ENCODE measurements at regions not wholly inside any gene's neighbourhood (a gene's known extent, or its start where the extent isn't known, plus 50 kb on each side); places are given as distances from the start of the nearest gene placed in this dataset.

GRCh38 chr4:38454284-38454683 is 209.7 kb upstream of the KLF3 start:
- Histone ChIP-seq H2AK5ac (ENCODE audit: low read depth, low read length) (no peak overlapping the region), H3K79me2 (ENCODE audit: control insufficient read depth in 1 of 2, insufficient read depth in 2 of 2, low read length in 2 of 2) (no peaks in the 10 kb centered on the region), H3K4me3 (ENCODE audit: extremely low read depth in 1 of 4, insufficient read depth in 2 of 4, low read depth in 3 of 4, low read length in 4 of 4) (no peak overlapping the region), H2BK15ac (ENCODE audit: low read length) (no peak overlapping the region), H3K27ac (ENCODE audit: low read depth, low read length) (no peak overlapping the region), H2BK120ac (replicated peaks; ENCODE audit: low read depth, low read length) (no peak overlapping the region), H3K56ac (replicated peaks; ENCODE audit: insufficient read length, low read depth, low read length) (no peak overlapping the region), H3K27me3 (replicated peaks in 1 of 4; ENCODE audit: control insufficient read depth in 3 of 4, extremely low read depth in 1 of 4, insufficient read depth in 3 of 4, low read length in 3 of 4) (no peaks in the 10 kb centered on the region), H2BK5ac (ENCODE audit: low read depth, low read length) (no peak overlapping the region), H2BK20ac (ENCODE audit: low read length) (no peak overlapping the region), H3K4ac (replicated peaks; ENCODE audit: insufficient read length, low read depth, low read length) (no peak overlapping the region), H4K8ac (ENCODE audit: extremely low read depth, insufficient read depth, low read length) (no peak overlapping the region), H3K18ac (ENCODE audit: extremely low read depth, low read length) (no peak overlapping the region), H4K20me1 (replicated peaks in 1 of 2; ENCODE audit: control insufficient read depth in 1 of 2, insufficient read depth in 2 of 2, low read length in 2 of 2) (no peaks in the 10 kb centered on the region), H4K91ac (replicated peaks; ENCODE audit: insufficient read length, low read length) (no peak overlapping the region), H3K9ac (replicated peaks in 1 of 4; ENCODE audit: extremely low read depth in 1 of 4, low read depth in 3 of 4, low read length in 3 of 4) (no peak overlapping the region), H3K4me1 (replicated peaks in 1 of 4; ENCODE audit: control insufficient read depth in 3 of 4, insufficient read depth in 4 of 4, low read length in 3 of 4) (no peaks in the 10 kb centered on the region), H3K9me3 (ENCODE audit: insufficient read depth in 2 of 2, low read depth in 1 of 2, low read length in 1 of 2) (no peaks in the 10 kb centered on the region), H4K5ac (ENCODE audit: insufficient read length, low read depth, low read length) (no peak overlapping the region), H2AFZ (ENCODE audit: low read length) (no peak overlapping the region), H2BK12ac (ENCODE audit: low read depth, low read length) (no peak overlapping the region), H3K79me1 (ENCODE audit: low read depth, low read length) (no peaks in the 10 kb centered on the region), H3K23ac (ENCODE audit: insufficient read length) (no peak overlapping the region), H3K4me2 (ENCODE audit: insufficient read depth in 1 of 2, low read depth in 2 of 2, low read length in 2 of 2) (no peak overlapping the region), H3K14ac (ENCODE audit: insufficient read length) (no peak overlapping the region), H3K36me3 (ENCODE audit: control insufficient read depth in 2 of 4, insufficient read depth in 4 of 4, low read length in 3 of 4) (no peaks in the 10 kb centered on the region), H3K23me2 (ENCODE audit: low read depth, low read length) (no peaks in the 10 kb centered on the region)
- no peak for DNase-seq (ENCODE audit: low read depth in 1 of 2, low spot score in 2 of 2)
- 84% methylated on average over 3 of the region's 3 CpGs; no CpG with 5 or more reads in 1 of the 2 experiments for WGBS, 2 experiments (ENCODE audit: extremely low coverage in 1 of 2, insufficient coverage in 1 of 2, insufficient read length in 1 of 2, insufficient replicate concordance in 2 of 2, low coverage in 1 of 2, low lambda C conversion rate in 2 of 2, missing lambda C conversion rate in 1 of 2)
- FAIRE-seq, result no peak
- ChIA-PET POLR2A (ENCODE audit: partially characterized antibody) (no interaction called here), CTCF (ENCODE audit: partially characterized antibody) (interaction anchor here (0.6 to 0.9 kb wide), 3 partner anchors 27 to 725 kb away, joined by 3 to 4 read pairs (median 3); no protein-coding TSS in a partner anchor)
- no peak for TF ChIP-seq SIN3A (conservative IDR thresholded peaks at IDR 0.05 in 1 of 2, IDR thresholded peaks at IDR 0.05 in 1 of 2; ENCODE audit: low read depth in 1 of 2, low read length in 2 of 2)
- TF ChIP-seq SRF (IDR thresholded peaks at IDR 0.05; ENCODE audit: low read depth, low read length), result no peak
